K562 (cell line): ENCODE measurements at regions not wholly inside any gene's neighbourhood (a gene's known extent, or its start where the extent isn't known, plus 50 kb on each side); places are given as distances from the start of the nearest gene placed in this dataset.

Experiments
- ATAC-seq: fragments of 200-7000 bp; cut with Tn5 transposase; 3 replicates; pipeline ENCODE4 v1.9.1; 2020; ENCODE audit warnings: moderate library complexity
- BruUV-seq: library from RNA; stranded (reverse); fragments of 400-500 nt; replicated peaks from 2 replicates; lab custom pipeline; 2021; lab: Mats Ljungman, UMichigan
- CTCF ChIA-PET: fragments of 300-600 bp; formaldehyde crosslinking; extraction: SDS; loops from one replicate; lab custom pipeline; 2021; ENCODE audit warnings: low intra/inter-chr PET ratio; lab: Yijun Ruan, JAX
- POLR2A ChIA-PET: fragments of 300-600, 350-650 bp; sonication (Branson Sonifier 250); formaldehyde crosslinking; extraction: SDS; loops from one replicate; lab custom pipeline; 2021; ENCODE audit warnings: antibody characterized with exemption, inconsistent platforms; lab: Yijun Ruan, JAX
- DNase-seq, 4 experiments: peaks; one replicate each; pipeline versions ENCODE4 v3.0.0 to v3.0.0-alpha.2; 2011 to 2018; ENCODE audit warnings: low spot score in 3 of 4, mixed read lengths in 3 of 4; ENCODE audit errors: extremely low read depth in 1 of 4
- FAIRE-seq: peaks from 2 replicates; lab custom pipeline; 2011; peaks lifted over from hg19 to GRCh38; lab: Jason Lieb, UNC
- H2AFZ ChIP-seq: 2 replicates; pipeline ENCODE4 v1.6.0; 2011; ENCODE audit warnings: low read depth, low read length, control low read depth, inconsistent platforms
- H3K27ac ChIP-seq: fragments of 200-600 bp; 3 replicates; pipeline ENCODE4 v1.8.0; 2011; ENCODE audit warnings: low read depth, mild to moderate bottlenecking, control low read depth, inconsistent platforms, low read length, moderate library complexity, mixed read lengths; ENCODE audit errors: extremely low read depth
- H3K27me3 ChIP-seq, 2 experiments: fragments of 300-600 bp in 1 of 2; 2 replicates in 1 of 2; 3 replicates in 1 of 2; pipeline versions ENCODE4 v1.6.0 to v1.8.0; 2011; ENCODE audit warnings: inconsistent platforms in 2 of 2, low read length in 2 of 2, mild to moderate bottlenecking in 1 of 2, mixed read lengths in 1 of 2, moderate library complexity in 1 of 2; ENCODE audit not compliant: control insufficient read depth in 2 of 2, insufficient read depth in 2 of 2
- H3K36me3 ChIP-seq: fragments of 300-600 bp; 3 replicates; pipeline ENCODE4 v1.8.0; 2011; ENCODE audit warnings: mild to moderate bottlenecking, low read length, inconsistent platforms; ENCODE audit not compliant: control insufficient read depth, insufficient read depth
- H3K4me1 ChIP-seq, 2 experiments: fragments of 200-600 bp in 1 of 2; replicated peaks in 1 of 2; 2 replicates in 1 of 2; 3 replicates in 1 of 2; pipeline versions ENCODE4 v1.5.1 to v1.8.0; 2011; ENCODE audit warnings: inconsistent platforms in 2 of 2, low read length in 2 of 2, mild to moderate bottlenecking in 1 of 2, mixed read lengths in 1 of 2, moderate library complexity in 1 of 2; ENCODE audit not compliant: control insufficient read depth in 2 of 2, insufficient read depth in 2 of 2
- H3K4me2 ChIP-seq: 2 replicates; pipeline ENCODE4 v1.6.1; 2011; ENCODE audit warnings: low read length, control low read depth, inconsistent platforms, mixed read lengths; ENCODE audit not compliant: insufficient read depth
- H3K4me3 ChIP-seq: fragments of 200-600 bp; sonication (generic), shearing (Covaris generic); 2 replicates; pipeline ENCODE4 v1.5.1; 2016; ENCODE audit warnings: control low read depth, inconsistent platforms
- H3K79me2 ChIP-seq: fragments of 200-600 bp; 3 replicates; pipeline ENCODE4 v1.8.0; 2011; ENCODE audit warnings: low read length, inconsistent platforms; ENCODE audit not compliant: control insufficient read depth, insufficient read depth
- H3K9ac ChIP-seq, 2 experiments: 2 replicates each; pipeline versions ENCODE4 v1.6.0 to v1.6.1; 2011; ENCODE audit warnings: low read depth in 2 of 2, low read length in 2 of 2, control low read depth in 1 of 2, inconsistent platforms in 1 of 2, mild to moderate bottlenecking in 1 of 2, mixed read lengths in 1 of 2; ENCODE audit not compliant: insufficient read depth in 1 of 2
- H3K9me1 ChIP-seq: one replicate; pipeline ENCODE4 v1.6.0; 2011; ENCODE audit warnings: inconsistent platforms, mild to moderate bottlenecking, low read length, moderate library complexity; ENCODE audit not compliant: control insufficient read depth, insufficient read depth
- H3K9me3 ChIP-seq: replicated peaks from 2 replicates; pipeline ENCODE4 v1.5.1; 2011; ENCODE audit warnings: low read depth, low read length, inconsistent platforms; ENCODE audit not compliant: control insufficient read depth, insufficient read depth
- H4K20me1 ChIP-seq: replicated peaks from 2 replicates; pipeline ENCODE4 v1.6.1; 2011; ENCODE audit warnings: low read length, inconsistent platforms, mixed read lengths; ENCODE audit not compliant: control insufficient read depth, insufficient read depth
- KDM2B ChIP-seq: fragments of 250-450 bp; sonication (Bioruptor Pico); IDR thresholded peaks from 2 replicates; pipeline ENCODE4 v1.8.0; 2021; ENCODE audit warnings: mild to moderate bottlenecking, moderate library complexity
- MCM3 ChIP-seq: fragments of 450-650 bp; IDR thresholded peaks from 2 replicates; pipeline ENCODE4 v1.6.1; 2016
- MTA3 ChIP-seq: fragments of 450-650 bp; formaldehyde crosslinking; IDR thresholded peaks from 2 replicates; pipeline ENCODE4 v1.6.1; 2017; ENCODE audit warnings: mild to moderate bottlenecking, borderline replicate concordance
- NELFE ChIP-seq: IDR thresholded peaks from 2 replicates; pipeline ENCODE4 v1.6.1; 2011; ENCODE audit warnings: mild to moderate bottlenecking; ENCODE audit not compliant: insufficient read depth, insufficient read length
- NR2F6 ChIP-seq: fragments of 450-650 bp; formaldehyde crosslinking; IDR thresholded peaks from 2 replicates; pipeline ENCODE4 v1.4.0; 2020; ENCODE audit warnings: mild to moderate bottlenecking
- PHF21A ChIP-seq: fragments of 450-650 bp; IDR thresholded peaks from 2 replicates; pipeline ENCODE4 v1.6.1; 2017; ENCODE audit warnings: low read depth, borderline replicate concordance
- SAFB ChIP-seq: fragments of 200-400 bp; formaldehyde crosslinking; IDR thresholded peaks from 2 replicates; pipeline ENCODE4 v1.6.1; 2017; ENCODE audit warnings: low read depth, low read length, borderline replicate concordance
- ZHX1 ChIP-seq: fragments of 150-350 bp; conservative IDR thresholded peaks from 2 replicates; pipeline ENCODE4 v1.6.1; 2014; ENCODE audit warnings: low read length
- ZNF76 ChIP-seq: fragments of 250-450 bp; sonication (Bioruptor Pico); IDR thresholded peaks from 2 replicates; pipeline ENCODE4 v1.4.0; 2020; ENCODE audit warnings: mild to moderate bottlenecking, moderate library complexity, borderline replicate concordance
- in situ Hi-C: fragments of 300-500 bp; cut with MboI; formaldehyde crosslinking; loops from 4 replicates; pipeline ENCODE4 v1.15.0; 2018; ENCODE audit warnings: inconsistent platforms, mixed read lengths
- intact Hi-C: fragments of 100-400 bp; cut with micrococcal nuclease; formaldehyde crosslinking; loops from 2 replicates; pipeline ENCODE4 v1.14.2; 2022
- TF ChIP-seq, protein P1 (sequence below): sonication (generic); formaldehyde crosslinking; IDR thresholded peaks from 2 replicates; pipeline ENCODE4 v1.8.1; 2023; ENCODE audit warnings: mild to moderate bottlenecking, missing genetic modification reagents, moderate library complexity
- TF ChIP-seq, protein P2 (sequence below): IDR thresholded peaks from 3 replicates; pipeline ENCODE4 v1.6.1; 2011; ENCODE audit warnings: borderline replicate concordance, mild to moderate bottlenecking; ENCODE audit not compliant: insufficient read length, insufficient read depth
- TF ChIP-seq, protein P3 (sequence below): sonication (generic); formaldehyde crosslinking; IDR thresholded peaks from 2 replicates; pipeline ENCODE4 v1.8.0; 2023; ENCODE audit warnings: missing genetic modification reagents, mild to moderate bottlenecking, borderline replicate concordance

GRCh38 chr13:76127922-76128321, 491.8 kb downstream of the LMO7 start:
- Histone ChIP-seq H3K27me3 (no peaks in the 10 kb centered on the region), H3K4me1 (no peaks in the 10 kb centered on the region), H3K36me3 (no peaks in the 10 kb centered on the region), H3K4me2 (no peak overlapping the region), H2AFZ (no peak overlapping the region), H3K27ac (no peak overlapping the region), H3K4me3 (no peak overlapping the region), H4K20me1 (no peaks in the 10 kb centered on the region), H3K79me2 (no peaks in the 10 kb centered on the region), H3K9ac (no peak overlapping the region), H3K9me1 (no peaks in the 10 kb centered on the region), H3K9me3 (no peaks in the 10 kb centered on the region)
- ChIA-PET CTCF (no interaction called here), POLR2A (no interaction called here)
- ATAC-seq: no peak
- in situ Hi-C loops: no loop called here
- intact Hi-C loops: no loop called here
- no peak for DNase-seq
- no TSS peak for BruUV-seq
- FAIRE-seq: no peak
- TF ChIP-seq MTA3: no peak
- TF ChIP-seq, protein P1, sequence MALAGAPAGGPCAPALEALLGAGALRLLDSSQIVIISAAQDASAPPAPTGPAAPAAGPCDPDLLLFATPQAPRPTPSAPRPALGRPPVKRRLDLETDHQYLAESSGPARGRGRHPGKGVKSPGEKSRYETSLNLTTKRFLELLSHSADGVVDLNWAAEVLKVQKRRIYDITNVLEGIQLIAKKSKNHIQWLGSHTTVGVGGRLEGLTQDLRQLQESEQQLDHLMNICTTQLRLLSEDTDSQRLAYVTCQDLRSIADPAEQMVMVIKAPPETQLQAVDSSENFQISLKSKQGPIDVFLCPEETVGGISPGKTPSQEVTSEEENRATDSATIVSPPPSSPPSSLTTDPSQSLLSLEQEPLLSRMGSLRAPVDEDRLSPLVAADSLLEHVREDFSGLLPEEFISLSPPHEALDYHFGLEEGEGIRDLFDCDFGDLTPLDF: no peak
- TF ChIP-seq ZHX1: no peak
- TF ChIP-seq ZNF76 (CRISPR knock-in tag): no peak
- TF ChIP-seq, protein P2, sequence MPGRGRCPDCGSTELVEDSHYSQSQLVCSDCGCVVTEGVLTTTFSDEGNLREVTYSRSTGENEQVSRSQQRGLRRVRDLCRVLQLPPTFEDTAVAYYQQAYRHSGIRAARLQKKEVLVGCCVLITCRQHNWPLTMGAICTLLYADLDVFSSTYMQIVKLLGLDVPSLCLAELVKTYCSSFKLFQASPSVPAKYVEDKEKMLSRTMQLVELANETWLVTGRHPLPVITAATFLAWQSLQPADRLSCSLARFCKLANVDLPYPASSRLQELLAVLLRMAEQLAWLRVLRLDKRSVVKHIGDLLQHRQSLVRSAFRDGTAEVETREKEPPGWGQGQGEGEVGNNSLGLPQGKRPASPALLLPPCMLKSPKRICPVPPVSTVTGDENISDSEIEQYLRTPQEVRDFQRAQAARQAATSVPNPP: no peak
- TF ChIP-seq KDM2B (CRISPR knock-in tag): no peak
- TF ChIP-seq PHF21A: no peak
- no peak for TF ChIP-seq NELFE
- TF ChIP-seq MCM3: no peak
- no peak for TF ChIP-seq SAFB
- no peak for TF ChIP-seq NR2F6 (CRISPR knock-in tag)
- TF ChIP-seq, protein P3, sequence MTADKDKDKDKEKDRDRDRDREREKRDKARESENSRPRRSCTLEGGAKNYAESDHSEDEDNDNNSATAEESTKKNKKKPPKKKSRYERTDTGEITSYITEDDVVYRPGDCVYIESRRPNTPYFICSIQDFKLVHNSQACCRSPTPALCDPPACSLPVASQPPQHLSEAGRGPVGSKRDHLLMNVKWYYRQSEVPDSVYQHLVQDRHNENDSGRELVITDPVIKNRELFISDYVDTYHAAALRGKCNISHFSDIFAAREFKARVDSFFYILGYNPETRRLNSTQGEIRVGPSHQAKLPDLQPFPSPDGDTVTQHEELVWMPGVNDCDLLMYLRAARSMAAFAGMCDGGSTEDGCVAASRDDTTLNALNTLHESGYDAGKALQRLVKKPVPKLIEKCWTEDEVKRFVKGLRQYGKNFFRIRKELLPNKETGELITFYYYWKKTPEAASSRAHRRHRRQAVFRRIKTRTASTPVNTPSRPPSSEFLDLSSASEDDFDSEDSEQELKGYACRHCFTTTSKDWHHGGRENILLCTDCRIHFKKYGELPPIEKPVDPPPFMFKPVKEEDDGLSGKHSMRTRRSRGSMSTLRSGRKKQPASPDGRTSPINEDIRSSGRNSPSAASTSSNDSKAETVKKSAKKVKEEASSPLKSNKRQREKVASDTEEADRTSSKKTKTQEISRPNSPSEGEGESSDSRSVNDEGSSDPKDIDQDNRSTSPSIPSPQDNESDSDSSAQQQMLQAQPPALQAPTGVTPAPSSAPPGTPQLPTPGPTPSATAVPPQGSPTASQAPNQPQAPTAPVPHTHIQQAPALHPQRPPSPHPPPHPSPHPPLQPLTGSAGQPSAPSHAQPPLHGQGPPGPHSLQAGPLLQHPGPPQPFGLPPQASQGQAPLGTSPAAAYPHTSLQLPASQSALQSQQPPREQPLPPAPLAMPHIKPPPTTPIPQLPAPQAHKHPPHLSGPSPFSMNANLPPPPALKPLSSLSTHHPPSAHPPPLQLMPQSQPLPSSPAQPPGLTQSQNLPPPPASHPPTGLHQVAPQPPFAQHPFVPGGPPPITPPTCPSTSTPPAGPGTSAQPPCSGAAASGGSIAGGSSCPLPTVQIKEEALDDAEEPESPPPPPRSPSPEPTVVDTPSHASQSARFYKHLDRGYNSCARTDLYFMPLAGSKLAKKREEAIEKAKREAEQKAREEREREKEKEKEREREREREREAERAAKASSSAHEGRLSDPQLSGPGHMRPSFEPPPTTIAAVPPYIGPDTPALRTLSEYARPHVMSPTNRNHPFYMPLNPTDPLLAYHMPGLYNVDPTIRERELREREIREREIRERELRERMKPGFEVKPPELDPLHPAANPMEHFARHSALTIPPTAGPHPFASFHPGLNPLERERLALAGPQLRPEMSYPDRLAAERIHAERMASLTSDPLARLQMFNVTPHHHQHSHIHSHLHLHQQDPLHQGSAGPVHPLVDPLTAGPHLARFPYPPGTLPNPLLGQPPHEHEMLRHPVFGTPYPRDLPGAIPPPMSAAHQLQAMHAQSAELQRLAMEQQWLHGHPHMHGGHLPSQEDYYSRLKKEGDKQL (CRISPR knock-in tag): no peak
